GM19238 (cell line): ENCODE measurements at regions not wholly inside any gene's neighbourhood (a gene's known extent, or its start where the extent isn't known, plus 50 kb on each side); places are given as distances from the start of the nearest gene placed in this dataset.

Experiments used
- DNase-seq: peaks from one replicate; pipeline ENCODE4 v3.0.0; 2011; ENCODE audit warnings: low spot score; ENCODE audit not compliant: insufficient read length

- DNase-seq, result no peak
Measured at GRCh38 chr3:117920253-117920898, 1114.3 kb downstream of the IGSF11 start.

DNA sequence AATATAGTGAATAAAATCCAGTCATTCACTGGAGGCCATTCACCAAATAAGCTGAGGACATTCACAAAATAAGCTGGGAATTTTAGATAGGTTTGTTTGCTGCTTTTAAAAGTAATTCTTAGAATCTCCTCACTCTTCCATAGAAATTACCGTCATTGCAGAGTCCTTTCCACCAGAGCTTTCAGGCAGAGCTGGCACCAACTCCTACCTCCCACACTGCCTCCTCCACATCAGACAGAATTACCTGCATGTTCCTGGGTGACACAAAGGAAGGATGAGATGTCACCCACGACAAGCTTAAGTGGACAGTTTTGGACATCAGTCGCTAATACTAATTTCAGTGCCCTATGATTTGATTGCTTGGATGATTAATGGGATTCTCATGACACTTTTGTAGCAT is 1113.2 kb downstream of the IGSF11 start:
- DNase-seq, result no peak

DNA sequence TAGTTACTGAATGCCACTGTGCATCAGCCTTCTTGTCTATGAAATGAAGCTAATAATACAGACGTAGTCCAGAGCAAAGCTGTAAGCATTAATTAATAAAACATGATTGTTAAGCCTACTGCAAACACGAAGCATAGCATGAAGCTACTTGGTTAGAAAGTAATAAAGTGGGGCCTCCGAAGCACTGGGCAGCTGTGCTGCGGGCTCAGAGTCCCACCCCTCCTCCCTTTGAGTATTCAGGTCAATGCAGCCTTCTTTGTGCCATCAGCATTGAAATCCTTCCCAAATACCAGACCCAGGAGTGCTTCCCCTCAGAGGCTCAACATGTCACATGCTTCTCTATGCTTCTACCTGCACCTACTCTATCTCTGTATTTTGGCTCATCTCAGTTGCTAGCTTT is 1112.6 kb downstream of the IGSF11 start:
- DNase-seq, result no peak

- no peak for DNase-seq
Measured at GRCh38 chr3:117926819-117927218, 1107.8 kb downstream of the IGSF11 start.

DNA sequence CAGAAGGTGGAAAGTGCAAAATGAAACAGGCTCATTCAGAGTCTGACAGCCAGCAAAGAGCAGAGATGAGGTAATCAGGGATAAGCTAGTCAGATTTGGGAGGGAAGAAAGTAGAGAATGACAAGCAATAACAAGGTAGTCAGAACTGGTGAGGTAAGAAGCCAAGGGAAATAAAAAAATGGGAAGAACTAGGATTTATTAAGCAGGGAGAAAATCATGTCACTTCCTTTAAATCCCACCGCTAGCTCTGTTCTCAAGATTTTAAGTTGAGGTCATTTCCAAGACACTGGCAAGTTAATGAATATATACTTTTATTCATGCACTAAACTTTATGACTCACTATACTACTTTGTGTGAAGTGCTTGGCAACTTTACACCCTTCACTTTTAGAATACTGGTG is 1106.8 kb downstream of the IGSF11 start:
- DNase-seq, result no peak

- DNase-seq, result no peak
Measured at GRCh38 chr3:117928836-117929235, 1105.8 kb downstream of the IGSF11 start.

DNA sequence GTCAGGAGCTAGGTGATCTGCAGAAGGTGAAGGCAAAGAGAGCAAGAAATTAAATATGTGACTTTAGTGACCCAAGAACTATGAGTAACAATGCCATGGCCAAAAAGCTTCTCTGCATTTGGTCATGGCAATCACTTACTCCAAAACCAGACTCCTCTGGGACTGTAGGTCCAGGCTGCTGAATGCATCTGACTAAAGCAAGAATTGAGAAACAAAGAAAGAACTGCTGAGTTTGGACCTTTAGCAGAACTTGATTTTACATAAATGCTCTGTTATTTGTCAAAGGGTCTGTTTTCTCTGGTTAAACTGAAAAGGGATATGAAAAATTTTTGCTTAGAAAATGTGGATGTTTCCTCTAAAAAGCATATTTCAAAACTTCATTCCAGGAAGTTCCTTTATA is 1102.2 kb downstream of the IGSF11 start:
- no peak for DNase-seq

DNA sequence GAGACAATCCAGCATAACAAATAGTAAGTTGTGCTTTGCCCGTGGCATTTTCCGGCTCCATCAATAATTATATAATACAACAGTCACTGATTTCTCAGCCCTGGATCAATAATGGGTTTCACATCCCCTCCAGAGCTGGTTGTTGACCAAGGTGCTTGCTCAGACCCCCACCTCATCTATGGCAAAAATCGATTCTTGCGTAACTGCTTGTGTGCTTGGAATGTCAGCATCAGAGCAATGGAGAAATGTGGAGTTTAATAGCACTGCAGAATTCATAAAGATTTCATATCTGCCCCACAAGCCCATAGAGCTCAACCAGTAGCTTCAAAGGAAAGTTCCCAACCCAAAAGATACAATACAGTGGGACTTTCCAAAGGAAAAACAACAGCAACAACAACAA is 1098.5 kb downstream of the IGSF11 start:
- DNase-seq, result no peak

- no peak for DNase-seq
Measured at GRCh38 chr3:117938974-117939373, 1095.7 kb downstream of the IGSF11 start.

- DNase-seq, result no peak
Measured at GRCh38 chr3:117939425-117940027, 1095.1 kb downstream of the IGSF11 start.

- DNase-seq, result no peak
Measured at GRCh38 chr3:117941015-117941414, 1093.6 kb downstream of the IGSF11 start.

- no peak for DNase-seq
Measured at GRCh38 chr3:117941756-117942155, 1092.9 kb downstream of the IGSF11 start.

DNA sequence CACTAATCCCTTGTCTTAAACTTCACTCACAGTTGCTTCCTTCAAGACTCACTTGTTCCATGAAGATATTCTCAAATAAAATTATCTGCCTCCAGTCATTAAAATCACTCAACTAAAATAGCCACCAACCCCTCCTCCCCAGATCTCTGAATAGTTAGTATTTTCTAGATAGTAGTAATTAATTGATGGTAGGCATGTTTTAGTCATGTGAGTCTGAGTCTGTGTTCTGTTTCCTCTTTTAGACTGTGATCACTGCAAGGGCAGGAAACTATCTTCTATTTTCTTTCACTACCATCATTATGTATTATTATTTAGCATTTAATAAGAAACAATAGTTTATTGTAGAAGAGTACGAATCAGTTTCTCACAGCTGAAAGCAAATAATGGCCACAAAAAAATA is 1080.5 kb downstream of the IGSF11 start:
- DNase-seq, result no peak

DNA sequence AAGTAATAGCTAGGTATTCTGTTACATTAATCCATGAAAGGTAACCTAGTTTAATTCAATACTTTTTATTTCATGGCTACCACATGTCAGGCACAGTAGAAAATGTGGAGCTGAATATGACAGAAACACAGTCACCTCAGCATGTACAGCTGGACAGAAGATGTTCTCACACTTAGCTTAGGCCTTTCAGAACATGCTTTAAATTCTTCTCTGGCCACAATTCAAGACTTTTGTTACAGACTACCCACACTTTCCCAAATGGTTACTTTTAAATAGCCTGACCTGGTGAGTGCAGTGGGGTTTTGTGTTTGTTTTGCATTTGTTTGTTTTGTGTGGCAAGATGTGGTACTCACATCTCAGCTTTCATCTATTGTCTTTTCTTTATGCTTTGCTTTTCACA is 1079.5 kb downstream of the IGSF11 start:
- no peak for DNase-seq

DNA sequence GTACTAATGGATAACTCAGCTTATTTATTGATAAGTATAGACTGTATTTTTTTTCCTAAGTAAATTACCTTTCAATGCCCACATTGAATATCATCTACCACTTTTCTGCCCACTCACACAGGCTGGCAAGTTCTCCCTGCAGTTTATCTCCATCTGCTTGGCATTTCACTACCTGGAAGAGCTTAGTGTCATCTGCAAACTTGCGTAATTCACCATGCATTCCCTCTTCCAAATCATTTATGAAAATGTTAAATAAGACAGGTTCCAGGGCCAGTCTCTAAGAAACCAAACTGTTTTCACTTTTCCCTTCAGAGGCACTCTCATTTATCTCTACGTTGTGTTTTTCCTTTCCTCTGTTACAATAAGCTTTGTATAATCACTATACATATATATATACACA is 1076.6 kb downstream of the IGSF11 start:
- DNase-seq, result no peak

GRCh38 chr3:117962750-117963149 is 1071.9 kb downstream of the IGSF11 start:
- no peak for DNase-seq

GRCh38 chr3:117963858-117964257 is 1070.8 kb downstream of the IGSF11 start:
- DNase-seq, result no peak

DNA sequence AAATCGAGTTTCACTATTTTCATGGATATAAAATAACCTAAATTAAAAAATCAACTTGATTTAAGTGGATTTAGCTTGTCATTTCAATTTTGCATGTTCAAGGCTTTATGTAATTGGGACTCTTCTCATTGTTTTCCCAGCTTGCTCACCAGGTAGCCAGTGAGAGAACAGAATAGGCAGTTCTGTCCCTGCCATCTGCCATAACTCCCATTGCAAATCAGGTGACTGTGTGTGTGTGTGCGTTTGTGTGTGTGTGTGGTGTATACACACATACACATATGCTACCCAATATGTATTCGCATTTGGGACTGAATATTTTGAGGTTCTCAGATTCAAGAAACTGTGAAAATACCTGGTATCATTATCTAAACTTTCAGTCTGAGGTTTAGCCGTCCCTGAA is 1069.8 kb downstream of the IGSF11 start:
- DNase-seq, result no peak

GRCh38 chr3:117977504-117978228 is 1057.0 kb downstream of the IGSF11 start:
- DNase-seq, result no peak

DNA sequence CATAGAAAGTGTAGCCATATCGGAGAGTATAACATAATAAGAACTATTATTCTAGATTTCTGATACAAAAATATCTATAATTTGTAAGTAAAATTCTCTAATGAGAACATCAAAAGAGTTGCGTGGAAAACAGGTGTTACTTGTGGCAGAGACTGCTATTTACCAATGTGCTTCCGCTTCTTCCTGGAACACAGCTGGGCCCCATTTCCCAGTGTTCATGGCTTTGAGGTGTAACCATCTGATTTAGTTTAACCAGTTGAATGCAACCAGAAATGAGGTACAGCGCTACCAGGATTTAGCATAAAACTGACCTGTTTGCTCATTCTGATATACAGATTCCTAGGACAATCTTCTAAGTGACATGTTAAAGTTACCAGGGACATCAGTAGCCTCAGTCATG is 1055.2 kb downstream of the IGSF11 start:
- no peak for DNase-seq

GRCh38 chr3:117987256-117987655 is 1047.4 kb downstream of the IGSF11 start:
- DNase-seq, result no peak

DNA sequence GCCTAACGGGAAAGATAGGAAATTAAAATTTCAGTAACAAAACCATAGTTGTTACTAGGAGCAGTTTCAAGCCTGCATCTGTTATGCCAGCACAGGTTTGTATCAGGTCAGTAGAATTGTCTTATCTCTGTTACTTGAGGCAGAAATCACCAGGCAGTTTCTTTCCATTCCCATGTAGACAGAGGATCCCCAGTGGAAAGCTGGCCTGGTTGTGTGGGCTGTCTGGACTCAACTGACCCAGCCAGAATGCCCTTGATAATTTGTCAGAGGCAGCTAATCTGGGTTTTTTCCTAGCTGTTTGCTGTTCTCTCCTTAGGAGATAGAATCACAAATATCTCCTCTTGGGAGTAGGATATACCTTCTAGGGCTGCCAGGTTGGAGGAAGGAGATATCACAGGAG is 1044.7 kb downstream of the IGSF11 start:
- no peak for DNase-seq

DNA sequence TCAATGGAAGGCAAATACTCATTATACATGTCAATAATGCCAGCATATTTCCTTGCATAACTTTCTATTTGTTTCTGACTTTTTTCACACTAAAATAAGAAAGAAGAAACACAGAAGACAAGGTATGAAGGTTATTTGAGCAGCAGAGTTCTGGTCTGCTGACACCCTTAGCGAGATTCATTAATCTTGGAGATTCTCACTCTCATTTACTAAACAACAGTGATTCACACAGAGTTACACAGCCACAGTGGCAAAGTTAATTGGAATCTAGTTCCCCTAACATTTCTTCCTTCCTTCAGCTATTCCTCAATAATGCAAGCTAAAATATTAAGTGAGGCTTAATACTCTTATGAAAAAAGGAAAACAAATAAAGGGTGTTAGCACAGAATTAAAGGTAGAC is 1044.0 kb downstream of the IGSF11 start:
- no peak for DNase-seq
